IMR-90 (cell line): ENCODE measurements at regions not wholly inside any gene's neighbourhood (a gene's known extent, or its start where the extent isn't known, plus 50 kb on each side); places are given as distances from the start of the nearest gene placed in this dataset.

ENCODE experiments used
- ATAC-seq: fragments of 200-7000 bp; cut with Tn5 transposase; 2 replicates; pipeline ENCODE4 v1.9.1; 2020; ENCODE audit warnings: low read depth, mild to moderate bottlenecking, moderate library complexity
- BruUV-seq: library from RNA; stranded (reverse); fragments of 400-500 nt; replicated peaks from 2 replicates; lab custom pipeline; 2021; lab: Mats Ljungman, UMichigan
- CTCF ChIA-PET: fragments of 300-600 bp; formaldehyde crosslinking; extraction: SDS; loops from one replicate; lab custom pipeline; 2021; ENCODE audit warnings: antibody characterized with exemption; lab: Yijun Ruan, JAX
- POLR2A ChIA-PET: fragments of 300-600 bp; sonication (Branson Sonifier 250); formaldehyde crosslinking; loops from one replicate; lab custom pipeline; 2022; ENCODE audit warnings: antibody characterized with exemption; ENCODE audit not compliant: unreplicated experiment; lab: Charles Lee
- DNase-seq: peaks from one replicate; pipeline ENCODE4 v3.0.0; 2013
- H2AFZ ChIP-seq: replicated peaks from 2 replicates; pipeline ENCODE3; 2013; ENCODE audit warnings: low read length, mild to moderate bottlenecking; ENCODE audit not compliant: poor library complexity
- H2AK5ac ChIP-seq: 2 replicates; pipeline ENCODE4 v1.6.1; 2013; ENCODE audit warnings: low read depth, low read length, inconsistent platforms
- H2AK9ac ChIP-seq: replicated peaks from 2 replicates; pipeline ENCODE3; 2013; ENCODE audit warnings: mild to moderate bottlenecking, low read depth, low read length, moderate library complexity; ENCODE audit not compliant: poor library complexity
- H2BK120ac ChIP-seq: 2 replicates; pipeline ENCODE4 v1.6.1; 2013; ENCODE audit warnings: low read depth, low read length, inconsistent platforms
- H2BK15ac ChIP-seq: 3 replicates; pipeline ENCODE4 v1.6.1; 2013; ENCODE audit warnings: low read depth, low read length, inconsistent platforms
- H2BK20ac ChIP-seq: 2 replicates; pipeline ENCODE4 v1.6.1; 2013; ENCODE audit warnings: low read depth, mild to moderate bottlenecking, inconsistent platforms, low read length, moderate library complexity
- H2BK5ac ChIP-seq: 2 replicates; pipeline ENCODE4 v1.6.1; 2013; ENCODE audit warnings: mild to moderate bottlenecking, low read depth, low read length, inconsistent platforms; ENCODE audit not compliant: poor library complexity, severe bottlenecking
- H3K14ac ChIP-seq: replicated peaks from 2 replicates; pipeline ENCODE4 v1.6.1; 2013; ENCODE audit warnings: low read depth, low read length, inconsistent platforms
- H3K18ac ChIP-seq: 2 replicates; pipeline ENCODE4 v1.6.1; 2013; ENCODE audit warnings: low read depth, low read length, control low read depth
- H3K23ac ChIP-seq: 2 replicates; pipeline ENCODE4 v1.6.1; 2013; ENCODE audit warnings: low read depth, low read length, inconsistent platforms
- H3K27ac ChIP-seq: 2 replicates; pipeline ENCODE4 v1.5.1; 2013; ENCODE audit warnings: mild to moderate bottlenecking, control low read depth, low read length; ENCODE audit not compliant: insufficient read depth
- H3K27me3 ChIP-seq: 2 replicates; pipeline ENCODE4 v1.6.1; 2013; ENCODE audit warnings: low read length; ENCODE audit not compliant: control insufficient read depth, insufficient read depth
- H3K36me3 ChIP-seq: 2 replicates; pipeline ENCODE4 v1.6.1; 2013; ENCODE audit warnings: low read length, mixed read lengths; ENCODE audit not compliant: control insufficient read depth, insufficient read depth
- H3K4ac ChIP-seq: 2 replicates; pipeline ENCODE4 v1.6.1; 2013; ENCODE audit warnings: low read depth, low read length, inconsistent platforms
- H3K4me1 ChIP-seq: 2 replicates; pipeline ENCODE4 v1.6.1; 2013; ENCODE audit warnings: low read length, mixed read lengths; ENCODE audit not compliant: control insufficient read depth, insufficient read depth
- H3K4me2 ChIP-seq: 2 replicates; pipeline ENCODE4 v1.6.1; 2013; ENCODE audit warnings: low read depth, mild to moderate bottlenecking, control low read depth, low read length, moderate library complexity
- H3K4me3 ChIP-seq: 2 replicates; pipeline ENCODE4 v1.5.1; 2013; ENCODE audit warnings: low read depth, mild to moderate bottlenecking, control low read depth, low read length, moderate library complexity; ENCODE audit not compliant: insufficient read depth
- H3K56ac ChIP-seq: 2 replicates; pipeline ENCODE4 v1.6.1; 2013; ENCODE audit warnings: low read length, inconsistent platforms; ENCODE audit not compliant: insufficient read depth; ENCODE audit errors: extremely low read depth
- H3K79me1 ChIP-seq, 2 experiments: 2 replicates each; pipeline ENCODE4 v1.6.1; 2013; ENCODE audit warnings: low read length in 2 of 2, inconsistent platforms in 1 of 2, low read depth in 1 of 2
- H3K9ac ChIP-seq: 2 replicates; pipeline ENCODE4 v1.6.1; 2013; ENCODE audit warnings: low read depth, low read length, control low read depth
- H3K9me1 ChIP-seq: 2 replicates; pipeline ENCODE4 v1.6.1; 2013; ENCODE audit warnings: low read length, inconsistent platforms; ENCODE audit not compliant: insufficient read depth
- H3K9me3 ChIP-seq: 2 replicates; pipeline ENCODE4 v1.6.1; 2013; ENCODE audit warnings: low read length; ENCODE audit not compliant: control insufficient read depth, insufficient read depth
- H4K20me1 ChIP-seq: 2 replicates; pipeline ENCODE4 v1.6.1; 2013; ENCODE audit warnings: low read length, inconsistent platforms; ENCODE audit not compliant: insufficient read depth
- H4K5ac ChIP-seq: 2 replicates; pipeline ENCODE4 v1.6.1; 2013; ENCODE audit warnings: mild to moderate bottlenecking, low read depth, low read length, control low read depth
- H4K8ac ChIP-seq, 2 experiments: 2 replicates each; pipeline ENCODE4 v1.6.1; 2013; ENCODE audit warnings: low read depth in 2 of 2, low read length in 2 of 2, control low read depth in 1 of 2, inconsistent platforms in 1 of 2
- H4K91ac ChIP-seq: 2 replicates; pipeline ENCODE4 v1.6.1; 2013; ENCODE audit warnings: low read depth, low read length, inconsistent platforms; ENCODE audit not compliant: insufficient read depth
- BHLHE40 ChIP-seq: fragments of 150-350 bp; IDR thresholded peaks from 2 replicates; pipeline ENCODE4 v1.6.1; 2016; ENCODE audit warnings: mild to moderate bottlenecking, low read depth, low read length
- CEBPB ChIP-seq: IDR thresholded peaks from 2 replicates; pipeline ENCODE4 v1.6.1; 2012; ENCODE audit warnings: low read depth, low read length, improper control_type of control experiment
- CHD1 ChIP-seq: IDR thresholded peaks from 2 replicates; pipeline ENCODE4 v1.6.1; 2012; ENCODE audit warnings: low read depth, low read length, improper control_type of control experiment
- CTCF ChIP-seq: conservative IDR thresholded peaks from 2 replicates; pipeline ENCODE4 v1.5.1; 2012; ENCODE audit warnings: mild to moderate bottlenecking, low read depth, low read length, improper control_type of control experiment
- ELK1 ChIP-seq: fragments of 150-350 bp; IDR thresholded peaks from 2 replicates; pipeline ENCODE4 v1.6.1; 2016; ENCODE audit warnings: low read depth, mild to moderate bottlenecking, low read length, moderate library complexity, borderline replicate concordance
- FOS ChIP-seq: fragments of 150-350 bp; IDR thresholded peaks from 2 replicates; pipeline ENCODE4 v1.6.1; 2016; ENCODE audit warnings: low read depth, low read length
- MAFK ChIP-seq: IDR thresholded peaks from 2 replicates; pipeline ENCODE4 v1.6.1; 2012; ENCODE audit warnings: low read depth, low read length, improper control_type of control experiment
- MAZ ChIP-seq: IDR thresholded peaks from 2 replicates; pipeline ENCODE4 v1.6.1; 2012; ENCODE audit warnings: low read depth, mild to moderate bottlenecking, low read length, improper control_type of control experiment, moderate library complexity, borderline replicate concordance
- MXI1 ChIP-seq: IDR thresholded peaks from 2 replicates; pipeline ENCODE4 v1.6.1; 2012; ENCODE audit warnings: low read depth, mild to moderate bottlenecking, low read length, moderate library complexity, borderline replicate concordance
- NFE2L2 ChIP-seq: fragments of 150-350 bp; IDR thresholded peaks from 2 replicates; pipeline ENCODE4 v1.6.1; 2016; ENCODE audit warnings: low read depth, mild to moderate bottlenecking, low read length
- POLR2A ChIP-seq: IDR thresholded peaks from 2 replicates; pipeline ENCODE4 v1.6.1; 2012; ENCODE audit warnings: mild to moderate bottlenecking, low read depth, low read length
- RAD21 ChIP-seq: IDR thresholded peaks from 2 replicates; pipeline ENCODE4 v1.6.1; 2012; ENCODE audit warnings: low read length, improper control_type of control experiment
- RCOR1 ChIP-seq: IDR thresholded peaks from 2 replicates; pipeline ENCODE4 v1.6.1; 2012; ENCODE audit warnings: mild to moderate bottlenecking, low read length, improper control_type of control experiment; ENCODE audit not compliant: insufficient replicate concordance
- RFX5 ChIP-seq: IDR thresholded peaks from 2 replicates; pipeline ENCODE4 v1.8.0; 2012; ENCODE audit warnings: low read depth, mild to moderate bottlenecking, low read length, moderate library complexity
- SMC3 ChIP-seq: fragments of 150-350 bp; IDR thresholded peaks from 2 replicates; pipeline ENCODE4 v1.6.1; 2016; ENCODE audit warnings: low read depth, mild to moderate bottlenecking, antibody characterized with exemption, low read length, moderate library complexity
- USF2 ChIP-seq: fragments of 150-350 bp; IDR thresholded peaks from 2 replicates; pipeline ENCODE4 v1.6.1; 2017; ENCODE audit warnings: mild to moderate bottlenecking, antibody characterized with exemption, low read length, low read depth
- WGBS, 2 experiments: methylation state at CpG; one replicate each; pipeline versions ENCODE4 v1.1.5 to v1.1.7; 2013; ENCODE audit warnings: missing lambda C conversion rate in 2 of 2; ENCODE audit not compliant: insufficient read length in 1 of 2; ENCODE audit errors: extremely low coverage in 2 of 2; 5-methylcytosine and 5-hydroxymethylcytosine counted together
- dilution Hi-C: fragments of 300-500 bp; cut with HindIII; formaldehyde crosslinking; loops from one replicate; pipeline ENCODE4 v1.14.3; 2018; ENCODE audit warnings: low sequenced_read_pairs; ENCODE audit not compliant: unreplicated experiment
- in situ Hi-C: fragments of 300-500 bp; cut with MboI; formaldehyde crosslinking; loops from 3 replicates; pipeline ENCODE4 v1.14.3; 2019; ENCODE audit warnings: low sequenced_read_pairs, inconsistent platforms, mixed read lengths
- intact Hi-C: fragments of 100-400 bp; cut with micrococcal nuclease; formaldehyde crosslinking; loops from 2 replicates; pipeline ENCODE4 v1.10.0; 2022

GRCh38 chr18:42268798-42269197 is 313.8 kb downstream of the PIK3C3 start:
- H3K14ac ChIP-seq, result no peak overlapping the region
- ChIA-PET CTCF (no interaction called here), POLR2A (no interaction called here)
- no peaks in the 10 kb centered on the region for H3K9me3 ChIP-seq
- H2AK5ac ChIP-seq, result no peak overlapping the region
- no peak overlapping the region for H4K5ac ChIP-seq
- BruUV-seq, result no TSS peak
- H3K18ac ChIP-seq, result no peak overlapping the region
- no peaks in the 10 kb centered on the region for H3K9me1 ChIP-seq
- TF ChIP-seq MAZ, result no peak
- no peak for TF ChIP-seq CTCF
- no peak for TF ChIP-seq POLR2A
- no peak for TF ChIP-seq ELK1
- TF ChIP-seq RCOR1, result no peak
- TF ChIP-seq RFX5, result no peak
- TF ChIP-seq BHLHE40, result no peak
- TF ChIP-seq NFE2L2, result no peak
- no peak for TF ChIP-seq CHD1
- TF ChIP-seq USF2, result no peak
- no peak for TF ChIP-seq MAFK
- no peak for TF ChIP-seq SMC3
- TF ChIP-seq RAD21, result no peak
- TF ChIP-seq FOS, result no peak
- TF ChIP-seq CEBPB, result no peak
- no peak for TF ChIP-seq MXI1
- H3K27me3 ChIP-seq, result no peaks in the 10 kb centered on the region
- no peak for ATAC-seq
- H4K20me1 ChIP-seq, result no peaks in the 10 kb centered on the region
- no peak overlapping the region for H2BK15ac ChIP-seq
- WGBS, 2 experiments, result 40% methylated on average over 1 of the region's 5 CpGs; no CpG with 5 or more reads in 1 of the 2 experiments
- H3K4me1 ChIP-seq, result no peaks in the 10 kb centered on the region
- H2AK9ac ChIP-seq, result no peak overlapping the region
- no peak overlapping the region for H2AFZ ChIP-seq
- no peak overlapping the region for H3K9ac ChIP-seq
- no peak overlapping the region for H3K23ac ChIP-seq
- H2BK20ac ChIP-seq, result no peak overlapping the region
- H4K8ac ChIP-seq, result no peak overlapping the region
- no peak overlapping the region for H2BK5ac ChIP-seq
- no peak overlapping the region for H3K27ac ChIP-seq
- dilution Hi-C loops (no loop called here), in situ Hi-C loops (no loop called here), intact Hi-C loops (no loop called here)
- no peak for DNase-seq
- no peaks in the 10 kb centered on the region for H3K79me1 ChIP-seq
- H3K4ac ChIP-seq, result no peak overlapping the region
- no peak overlapping the region for H3K4me3 ChIP-seq
- H2BK120ac ChIP-seq, result no peak overlapping the region
- H3K4me2 ChIP-seq, result no peak overlapping the region
- no peaks in the 10 kb centered on the region for H3K36me3 ChIP-seq
- no peak overlapping the region for H3K56ac ChIP-seq
- no peak overlapping the region for H4K91ac ChIP-seq
